Right cardiac atrium (tissue), 5 donors: ENCODE measurements at regions not wholly inside any gene's neighbourhood (a gene's known extent, or its start where the extent isn't known, plus 50 kb on each side); places are given as distances from the start of the nearest gene placed in this dataset.
"Not testable (repeated sequence)": the region's sequence is repeated elsewhere in the genome, so short reads cannot be mapped to it uniquely, and the experiment has no call there.

Source experiments
- ATAC-seq, 2 donors: fragments of 200-7000 bp; cut with Tn5 transposase; one replicate each; pipeline versions ENCODE4 v1.8.0 to v1.9.1; 2020; ENCODE audit warnings: moderate library complexity in 2 of 2, mild to moderate bottlenecking in 1 of 2
- DNase-seq, 3 donors: peaks; one replicate each; pipeline ENCODE4 v3.0.0-alpha.2; 2020
- H3K27ac ChIP-seq: one replicate; pipeline ENCODE4 v1.5.1; 2013; ENCODE audit warnings: mild to moderate bottlenecking, low read length, control low read depth, moderate library complexity
- H3K27me3 ChIP-seq: one replicate; pipeline ENCODE4 v1.6.1; 2013; ENCODE audit not compliant: control insufficient read depth, insufficient read depth
- H3K4me1 ChIP-seq: one replicate; pipeline ENCODE4 v1.6.1; 2013; ENCODE audit warnings: low read length; ENCODE audit not compliant: control insufficient read depth, insufficient read depth
- H3K4me3 ChIP-seq: one replicate; pipeline ENCODE4 v1.5.1; 2013; ENCODE audit warnings: low read length, control low read depth
- H3K9me3 ChIP-seq: one replicate; pipeline ENCODE4 v1.6.1; 2013; ENCODE audit warnings: low read length; ENCODE audit not compliant: control insufficient read depth
- WGBS: extraction: QIAGEN DNeasy Blood & Tissue Kit; methylation state at CpG from one replicate; pipeline ENCODE4 v1.1.7; 2013; 5-methylcytosine and 5-hydroxymethylcytosine counted together
- intact Hi-C, 4 donors: fragments of 100-400 bp; cut with DNase I; formaldehyde crosslinking; loops; one replicate each; pipeline versions ENCODE4 v1.11.0 to v1.14.0; 2022 to 2023
- donor health status: healthy with polysubstance abuse.
- donor health status: DM: no; HTN: yes; CAD: no.
- donor health status: DM: no; HTN: no; CAD: no.
- donor health status: DM: no; HTN: yes; CAD: no; lungs with severe emphysema.
- donor health status: DM: yes; HTN: yes; CAD: no.

DNA sequence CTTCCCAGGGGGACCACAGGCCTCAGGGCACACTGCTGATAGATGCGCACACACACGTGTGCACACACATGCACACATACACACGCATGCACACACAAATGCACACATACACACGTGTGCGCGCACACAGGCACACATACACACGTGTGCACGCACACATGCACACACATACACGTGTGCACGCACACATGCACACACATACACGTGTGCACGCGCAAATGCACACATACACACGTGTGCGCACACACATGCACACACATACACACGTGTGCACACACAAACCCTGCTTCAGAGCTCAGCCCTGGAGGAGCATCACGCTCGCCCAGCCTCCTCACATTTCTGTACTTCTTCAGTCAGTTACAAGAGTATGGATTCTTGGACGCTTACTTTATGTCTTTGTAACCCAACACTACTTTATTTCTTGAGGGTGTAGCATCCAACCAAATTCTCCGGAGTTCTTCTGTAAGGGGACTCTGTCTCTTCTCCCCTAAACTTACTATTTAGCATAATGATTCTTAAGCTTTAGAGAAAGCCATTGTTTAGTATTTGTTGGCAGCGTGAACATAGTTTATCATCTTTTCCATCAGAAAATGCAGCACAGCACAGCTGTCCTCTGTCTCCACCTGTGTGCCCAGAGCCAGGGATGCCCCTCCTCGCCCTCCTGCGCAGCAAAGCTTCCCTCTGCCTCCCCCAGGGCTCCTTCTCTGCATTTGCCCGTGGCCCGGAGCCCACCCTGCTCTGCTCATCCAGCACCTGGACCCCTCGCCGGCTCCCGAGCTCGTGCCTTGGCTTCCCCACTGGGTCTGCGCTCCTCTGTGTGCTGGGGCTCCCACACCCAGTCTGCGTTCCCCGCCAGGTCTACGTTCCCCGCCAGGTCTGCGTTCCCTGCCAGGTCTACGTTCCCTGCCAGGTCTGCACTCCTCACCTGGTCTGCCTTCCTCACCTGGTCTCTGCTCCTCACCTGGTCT is 74.4 kb upstream of the CTDP1 start:
- Histone ChIP-seq H3K9me3 (no peaks in the 10 kb centered on the region), H3K27me3 (no peaks in the 10 kb centered on the region), H3K4me1 (no peaks in the 10 kb centered on the region), H3K4me3 (no peak overlapping the region), H3K27ac (no peak overlapping the region)
- DNase-seq = no peak
- ATAC-seq = no peak
- intact Hi-C loops = no loop called here
- WGBS = 91% methylated on average over 36 of the region's 36 CpGs

DNA sequence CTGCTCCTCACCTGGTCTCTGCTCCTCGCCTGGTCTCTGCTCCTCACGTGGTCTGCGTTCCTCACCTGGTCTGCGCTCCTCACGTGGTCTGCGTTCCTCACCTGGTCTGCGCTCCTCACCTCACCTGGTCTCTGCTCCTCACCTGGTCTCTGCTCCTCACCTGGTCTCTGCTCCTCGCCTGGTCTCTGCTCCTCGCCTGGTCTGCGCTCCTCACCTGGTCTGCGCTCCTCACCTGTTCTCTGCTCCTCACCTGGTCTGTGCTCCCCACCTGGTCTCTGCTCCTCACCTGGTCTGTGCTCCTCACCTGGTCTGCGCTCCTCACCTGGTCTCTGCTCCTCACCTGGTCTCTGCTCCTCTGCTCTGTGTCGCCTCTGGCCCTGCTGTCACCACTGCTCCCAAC is 73.5 kb upstream of the CTDP1 start:
- DNase-seq, H3K27ac ChIP-seq, H3K4me3 ChIP-seq, H3K9me3 ChIP-seq, ATAC-seq, H3K27me3 ChIP-seq, intact Hi-C loops, H3K4me1 ChIP-seq: not testable (repeated sequence)
- 95% methylated on average over 13 of the region's 13 CpGs for WGBS

DNA sequence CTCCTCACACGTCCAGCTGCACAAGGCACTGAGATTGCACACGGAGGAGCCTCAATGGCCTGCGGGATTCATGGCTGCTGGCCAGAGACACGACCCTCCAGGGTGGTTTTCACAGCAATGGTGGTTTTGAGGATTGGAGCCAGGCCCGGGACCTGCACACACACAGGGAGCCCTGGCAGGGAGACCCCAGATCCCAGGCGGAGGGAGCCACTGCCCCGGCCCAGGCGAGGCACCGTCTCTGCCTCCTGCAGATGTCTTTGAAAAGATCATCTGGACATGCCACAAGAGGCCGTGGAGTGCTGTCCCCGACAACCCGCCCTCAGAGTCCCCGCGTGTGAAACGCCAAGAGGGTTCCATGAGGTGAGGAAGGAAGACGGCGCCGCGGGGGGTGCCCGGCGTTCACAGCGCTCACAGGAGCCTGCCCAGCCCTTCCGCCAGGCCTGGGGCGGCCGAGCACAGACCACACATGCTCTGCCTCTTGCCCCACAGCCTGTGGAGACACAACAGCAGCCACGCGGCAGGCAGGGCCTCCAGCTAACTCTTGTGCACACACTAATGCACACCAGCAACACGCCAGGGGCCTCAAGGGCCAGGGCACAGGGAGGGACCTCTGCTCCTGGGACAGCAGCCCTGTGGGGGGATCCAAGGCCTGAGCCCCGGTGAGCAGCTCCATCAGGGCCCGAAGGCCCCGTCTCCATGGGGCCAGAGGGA is 72.8 kb upstream of the CTDP1 start:
- whole genome bisulfite sequencing = 84% methylated on average over 31 of the region's 31 CpGs
- Histone ChIP-seq H3K4me3 (no peak overlapping the region), H3K9me3 (no peaks in the 10 kb centered on the region), H3K27ac (no peak overlapping the region), H3K27me3 (no peaks in the 10 kb centered on the region), H3K4me1 (no peaks in the 10 kb centered on the region)
- intact Hi-C loops = no loop called here
- ATAC-seq = no peak
- peak in 1 of 3 donors; percentile 37 for DNase-seq

DNA sequence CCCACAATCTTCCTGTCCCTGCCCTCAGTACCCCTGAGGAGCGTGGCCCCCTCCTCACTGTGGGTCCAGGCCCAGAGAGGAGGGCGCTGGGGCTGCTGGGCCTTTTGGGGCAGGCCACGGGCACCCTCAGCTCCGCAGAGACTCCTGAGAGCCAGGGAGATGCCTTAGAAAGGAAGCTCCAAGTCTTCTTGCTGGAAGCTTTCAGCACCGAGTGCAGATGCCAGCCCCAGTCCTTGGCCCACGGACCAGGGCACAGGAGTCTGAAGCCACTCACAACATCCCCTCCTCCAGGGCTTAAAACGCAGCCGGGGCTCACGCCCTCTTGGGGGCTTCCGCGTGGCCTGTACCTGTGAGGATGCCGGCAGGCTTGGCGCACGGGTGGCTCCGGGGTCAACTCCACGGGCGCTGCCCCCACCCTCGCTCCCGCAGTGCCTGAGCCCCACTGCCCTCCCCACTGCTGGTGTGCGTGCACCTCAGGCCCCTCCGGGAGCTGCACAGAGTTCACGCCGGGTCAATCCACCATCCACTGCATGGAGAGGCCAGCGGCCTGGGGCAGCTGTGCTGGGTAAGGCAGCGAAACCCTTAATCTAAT is 72.1 kb upstream of the CTDP1 start:
- DNase-seq = peak in 2 of 3 donors; percentile 28 to 42
- Histone ChIP-seq H3K4me3 (no peak overlapping the region), H3K9me3 (no peaks in the 10 kb centered on the region), H3K4me1 (no peaks in the 10 kb centered on the region), H3K27me3 (no peaks in the 10 kb centered on the region), H3K27ac (no peak overlapping the region)
- ATAC-seq = no peak
- WGBS = 92% methylated on average over 25 of the region's 25 CpGs
- intact Hi-C loops = no loop called here

DNA sequence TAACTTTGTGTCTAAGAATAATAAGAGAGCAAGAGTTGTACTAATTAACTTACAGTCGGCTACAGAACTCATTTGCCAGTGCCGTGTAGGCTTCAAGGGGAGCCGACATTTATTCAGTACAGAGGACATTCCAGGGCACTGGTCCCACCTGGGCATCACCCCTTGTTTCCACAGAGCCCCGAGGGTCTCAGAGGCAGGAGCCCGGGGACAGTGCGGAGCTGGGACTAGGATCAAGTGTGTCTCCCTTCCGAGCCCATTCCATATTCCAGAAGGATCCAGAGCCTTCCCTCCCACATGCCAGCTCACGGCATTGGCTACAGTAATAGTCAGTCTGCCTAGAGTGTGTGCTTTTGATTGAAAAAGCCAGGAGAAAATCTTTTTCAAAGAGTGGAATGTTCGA is 71.5 kb upstream of the CTDP1 start:
- intact Hi-C loops = no loop called here
- no peak for ATAC-seq

DNA sequence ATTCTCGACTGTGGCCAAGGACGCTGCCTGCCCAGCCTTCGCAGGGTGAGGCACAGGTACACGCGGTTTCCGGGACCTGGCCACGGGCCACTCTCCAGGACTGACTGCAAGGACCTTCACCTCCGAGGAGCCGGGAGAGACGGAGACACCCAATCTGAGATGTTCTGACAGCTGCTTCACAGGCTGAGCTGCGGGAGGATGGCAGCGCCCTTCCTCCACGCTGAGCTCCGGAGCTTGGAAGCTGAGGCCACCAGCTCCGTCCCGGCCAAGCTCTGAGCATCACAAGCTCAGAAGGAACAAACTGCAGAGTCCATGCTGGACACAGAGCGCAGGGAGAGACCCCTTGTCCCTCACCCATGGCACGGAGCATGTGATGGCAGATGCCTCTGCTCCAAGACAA is 71.1 kb upstream of the CTDP1 start:
- no peak for ATAC-seq
- H3K4me3 ChIP-seq = no peak overlapping the region
- peak in 2 of 3 donors; percentile 27 to 49 for DNase-seq
- WGBS = 84% methylated on average over 18 of the region's 18 CpGs
- no peaks in the 10 kb centered on the region for H3K27me3 ChIP-seq
- H3K27ac ChIP-seq = no peak overlapping the region
- intact Hi-C loops = no loop called here
- H3K9me3 ChIP-seq = no peaks in the 10 kb centered on the region
- no peaks in the 10 kb centered on the region for H3K4me1 ChIP-seq

More for the DNA sequence above, 71.5 kb upstream of the CTDP1 start:
- no peaks in the 10 kb centered on the region for H3K4me1 ChIP-seq
- WGBS = 89% methylated on average over 9 of the region's 9 CpGs
- peak in 2 of 3 donors; percentile 20 to 37 for DNase-seq
- no peak overlapping the region for H3K27ac ChIP-seq
- no peak overlapping the region for H3K4me3 ChIP-seq
- no peaks in the 10 kb centered on the region for H3K9me3 ChIP-seq
- no peaks in the 10 kb centered on the region for H3K27me3 ChIP-seq

DNA sequence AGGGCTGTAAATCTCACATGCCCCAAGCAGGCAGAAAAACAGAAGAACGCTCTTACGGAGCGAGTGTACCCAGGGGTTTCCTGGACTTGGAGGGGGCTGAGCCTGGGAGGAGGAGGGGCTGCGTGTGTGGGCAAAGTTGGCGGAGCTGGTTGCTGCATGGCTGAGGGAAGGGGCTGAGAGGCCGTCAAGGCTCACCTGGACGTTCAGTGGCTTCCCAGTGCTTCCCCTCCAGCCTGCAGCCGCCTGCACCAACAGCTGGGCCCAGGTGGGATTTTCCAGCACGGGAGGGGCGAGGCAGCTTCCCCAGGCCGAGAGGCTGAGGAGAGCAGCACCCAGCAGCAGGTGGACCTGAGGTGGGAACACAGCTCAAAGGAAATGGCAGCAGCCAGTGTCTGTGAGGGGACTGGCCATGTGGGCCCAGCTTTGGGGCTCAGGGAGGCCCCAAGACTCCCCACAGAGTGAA is 70.6 kb upstream of the CTDP1 start:
- Histone ChIP-seq H3K4me1 (no peaks in the 10 kb centered on the region), H3K27ac (no peak overlapping the region), H3K9me3 (no peaks in the 10 kb centered on the region), H3K27me3 (no peaks in the 10 kb centered on the region), H3K4me3 (no peak overlapping the region)
- peak in 2 of 3 donors; percentile 15 to 44 for DNase-seq
- WGBS = 81% methylated on average over 11 of the region's 11 CpGs
- intact Hi-C loops = no loop called here
- no peak for ATAC-seq

DNA sequence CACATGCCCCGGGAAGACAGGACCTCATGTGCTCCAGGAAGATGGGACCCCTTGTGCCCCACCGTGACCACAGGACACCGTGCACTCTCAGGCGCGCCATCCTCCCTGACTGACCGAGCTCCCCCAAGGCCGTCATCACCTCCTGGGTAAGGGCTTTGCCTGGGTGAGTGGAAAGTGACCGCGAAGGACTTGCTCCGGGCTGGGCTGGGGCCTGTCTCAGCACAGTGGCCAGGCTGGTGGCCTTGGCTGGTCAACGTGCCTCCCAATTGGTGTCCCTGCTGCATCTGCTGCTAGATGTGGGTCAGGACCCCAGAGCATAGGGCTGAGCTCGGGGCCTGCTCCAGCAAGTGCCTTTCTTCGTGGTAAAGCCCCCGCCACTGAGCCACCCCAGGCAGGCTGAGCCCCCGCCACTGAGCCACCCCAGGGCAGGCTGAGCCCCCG is 69.7 kb upstream of the CTDP1 start:
- ATAC-seq (no peak), DNase-seq (peak in 2 of 3 donors; percentile 42 to 45)
- Histone ChIP-seq H3K4me3 (no peak overlapping the region), H3K9me3 (no peaks in the 10 kb centered on the region), H3K27me3 (no peaks in the 10 kb centered on the region), H3K4me1 (no peaks in the 10 kb centered on the region), H3K27ac (no peak overlapping the region)
- 93% methylated on average over 16 of the region's 16 CpGs for WGBS
- intact Hi-C loops = no loop called here

DNA sequence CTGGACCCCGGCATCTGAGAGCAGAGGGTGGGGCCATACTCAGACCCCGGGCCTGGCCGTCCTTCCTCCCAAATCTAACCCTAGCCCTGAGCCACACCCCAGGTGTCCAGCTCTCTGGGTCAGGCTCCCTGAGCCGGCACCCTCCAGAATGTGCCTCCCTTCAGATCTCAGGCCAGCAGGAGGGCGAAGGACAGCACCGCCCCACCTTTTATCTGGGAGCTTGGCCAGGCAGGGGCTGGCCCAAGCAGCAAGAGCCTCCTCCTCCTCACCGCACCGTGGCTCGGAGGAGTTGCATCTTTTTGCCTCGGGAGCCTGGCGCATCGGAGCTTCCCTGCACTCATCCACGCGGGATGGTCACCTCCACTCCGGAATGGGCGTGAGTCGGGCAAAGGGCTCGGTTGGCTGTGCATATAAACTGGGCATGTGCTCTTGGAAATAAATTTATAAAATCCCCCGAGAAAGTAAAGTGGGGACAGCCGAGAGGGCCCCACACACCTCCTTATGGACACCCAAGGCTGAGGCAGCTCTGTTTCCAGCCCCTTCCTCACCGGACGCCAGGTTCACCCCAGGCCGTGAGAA is 69.1 kb upstream of the CTDP1 start:
- Histone ChIP-seq H3K27me3 (no peaks in the 10 kb centered on the region), H3K27ac (no peak overlapping the region), H3K4me3 (no peak overlapping the region), H3K4me1 (no peaks in the 10 kb centered on the region), H3K9me3 (no peaks in the 10 kb centered on the region)
- intact Hi-C loops = no loop called here
- DNase-seq = peak; percentile 46 to 60 (median 57)
- 63% methylated on average over 23 of the region's 23 CpGs for WGBS
- peak; percentile 23 to 87 for ATAC-seq

DNA sequence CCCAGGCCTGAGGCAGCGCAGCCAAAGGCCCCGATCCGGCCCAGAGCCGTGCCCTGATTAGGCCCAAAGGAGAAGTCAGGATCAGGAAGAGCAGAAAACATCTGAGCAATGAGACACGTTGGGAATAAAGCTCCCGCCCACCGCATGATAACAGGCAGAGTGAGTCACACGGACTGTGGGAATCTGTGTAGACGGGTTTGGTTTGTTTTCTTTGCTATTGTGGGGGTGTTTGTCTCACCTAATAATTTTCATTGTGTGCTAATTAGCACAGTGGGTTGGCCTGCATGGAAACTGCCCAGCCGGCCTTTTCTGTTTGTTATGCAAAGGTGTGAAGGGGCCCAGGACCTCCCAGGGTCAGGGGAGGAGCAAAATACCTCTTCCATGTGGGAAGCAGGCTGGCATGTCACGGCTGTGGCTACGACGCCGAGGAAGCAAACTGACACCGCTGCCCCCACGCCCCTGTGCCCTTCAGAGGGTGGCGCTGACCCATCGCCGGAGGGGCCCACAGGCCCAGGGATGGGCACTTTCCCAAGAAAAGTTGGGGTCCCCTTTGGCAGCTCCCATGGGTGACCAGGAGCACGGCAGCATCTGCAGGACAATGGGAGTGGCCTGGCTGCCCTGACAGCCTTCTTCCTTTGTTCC is 68.4 kb upstream of the CTDP1 start:
- DNase-seq (peak; percentile 75 to 83 (median 81)), ATAC-seq (peak; percentile 78 to 95)
- no peaks in the 10 kb centered on the region for H3K27me3 ChIP-seq
- H3K27ac ChIP-seq = no peak overlapping the region
- no peaks in the 10 kb centered on the region for H3K9me3 ChIP-seq
- 55% methylated on average over 20 of the region's 20 CpGs for WGBS
- H3K4me1 ChIP-seq = no peaks in the 10 kb centered on the region
- no peak overlapping the region for H3K4me3 ChIP-seq
- intact Hi-C loops = no loop called here
